GM06990 (cell line): ENCODE measurements at regions not wholly inside any gene's neighbourhood (a gene's known extent, or its start where the extent isn't known, plus 50 kb on each side); places are given as distances from the start of the nearest gene placed in this dataset.

ENCODE experiments used
- DNase-seq: peaks from one replicate; pipeline ENCODE4 v3.0.0-alpha.2; 2011; ENCODE audit not compliant: insufficient read length; ENCODE audit errors: extremely low read depth
- H3K27me3 ChIP-seq: replicated peaks from 2 replicates; pipeline ENCODE4 v1.6.0; 2011; ENCODE audit warnings: low read length; ENCODE audit not compliant: control insufficient read depth, insufficient read depth
- H3K36me3 ChIP-seq: 2 replicates; pipeline ENCODE4 v1.5.1; 2011; ENCODE audit warnings: low read length; ENCODE audit not compliant: control insufficient read depth, insufficient read depth
- H3K4me3 ChIP-seq: replicated peaks from 2 replicates; pipeline ENCODE4 v1.5.1; 2011; ENCODE audit warnings: low read depth, mild to moderate bottlenecking, control low read depth, low read length
- TF ChIP-seq, protein P1 (sequence below): IDR thresholded peaks from 2 replicates; pipeline ENCODE4 v1.5.1; 2011; ENCODE audit warnings: low read length, control low read depth, mild to moderate bottlenecking, inconsistent platforms; ENCODE audit not compliant: insufficient read depth, poor library complexity, severe bottlenecking

DNA sequence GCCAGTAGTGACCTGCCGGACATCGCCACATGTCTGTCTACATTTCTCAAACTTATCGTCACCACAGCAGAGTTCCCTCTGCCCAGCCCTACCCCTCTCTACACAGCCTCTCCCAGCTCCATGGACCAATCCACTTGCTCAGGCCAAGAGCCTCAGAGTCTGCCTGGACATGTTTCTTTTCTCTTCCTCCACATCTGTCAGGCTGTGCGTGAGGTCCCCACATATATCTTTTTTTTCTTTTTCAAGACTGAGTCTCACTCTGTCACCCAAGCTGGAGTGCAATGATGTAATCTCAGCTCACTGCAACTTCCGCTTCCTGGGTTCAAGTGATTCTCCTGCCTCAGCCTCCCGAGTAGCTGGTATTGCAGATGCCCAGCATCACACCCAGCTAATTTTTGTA, 62.7 kb upstream of the GGTA1 start:
- no peaks in the 10 kb centered on the region for H3K36me3 ChIP-seq
- peaks cover 1% of the 10 kb centered on the region; the same call in 1 of the 2 replicates for H3K27me3 ChIP-seq
- no peak for DNase-seq
- TF ChIP-seq, protein P1, sequence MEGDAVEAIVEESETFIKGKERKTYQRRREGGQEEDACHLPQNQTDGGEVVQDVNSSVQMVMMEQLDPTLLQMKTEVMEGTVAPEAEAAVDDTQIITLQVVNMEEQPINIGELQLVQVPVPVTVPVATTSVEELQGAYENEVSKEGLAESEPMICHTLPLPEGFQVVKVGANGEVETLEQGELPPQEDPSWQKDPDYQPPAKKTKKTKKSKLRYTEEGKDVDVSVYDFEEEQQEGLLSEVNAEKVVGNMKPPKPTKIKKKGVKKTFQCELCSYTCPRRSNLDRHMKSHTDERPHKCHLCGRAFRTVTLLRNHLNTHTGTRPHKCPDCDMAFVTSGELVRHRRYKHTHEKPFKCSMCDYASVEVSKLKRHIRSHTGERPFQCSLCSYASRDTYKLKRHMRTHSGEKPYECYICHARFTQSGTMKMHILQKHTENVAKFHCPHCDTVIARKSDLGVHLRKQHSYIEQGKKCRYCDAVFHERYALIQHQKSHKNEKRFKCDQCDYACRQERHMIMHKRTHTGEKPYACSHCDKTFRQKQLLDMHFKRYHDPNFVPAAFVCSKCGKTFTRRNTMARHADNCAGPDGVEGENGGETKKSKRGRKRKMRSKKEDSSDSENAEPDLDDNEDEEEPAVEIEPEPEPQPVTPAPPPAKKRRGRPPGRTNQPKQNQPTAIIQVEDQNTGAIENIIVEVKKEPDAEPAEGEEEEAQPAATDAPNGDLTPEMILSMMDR = no peak
- no peak overlapping the region for H3K4me3 ChIP-seq

GRCh38 chr9:121563425-121563824, 63.8 kb upstream of the GGTA1 start:
- peaks cover 1% of the 10 kb centered on the region; the same call in 1 of the 2 replicates for H3K27me3 ChIP-seq
- TF ChIP-seq, protein P1 = no peak

GRCh38 chr9:121563881-121564460, 64.3 kb upstream of the GGTA1 start:
- Histone ChIP-seq H3K36me3 (no peaks in the 10 kb centered on the region), H3K27me3 (peaks cover 1% of the 10 kb centered on the region; the same call in 1 of the 2 replicates), H3K4me3 (no peak overlapping the region)
- TF ChIP-seq, protein P1 = no peak
- DNase-seq = no peak

More at GRCh38 chr9:121563425-121563824, 63.8 kb upstream of the GGTA1 start:
- H3K4me3 ChIP-seq = no peak overlapping the region
- no peaks in the 10 kb centered on the region for H3K36me3 ChIP-seq
- DNase-seq = no peak

DNA sequence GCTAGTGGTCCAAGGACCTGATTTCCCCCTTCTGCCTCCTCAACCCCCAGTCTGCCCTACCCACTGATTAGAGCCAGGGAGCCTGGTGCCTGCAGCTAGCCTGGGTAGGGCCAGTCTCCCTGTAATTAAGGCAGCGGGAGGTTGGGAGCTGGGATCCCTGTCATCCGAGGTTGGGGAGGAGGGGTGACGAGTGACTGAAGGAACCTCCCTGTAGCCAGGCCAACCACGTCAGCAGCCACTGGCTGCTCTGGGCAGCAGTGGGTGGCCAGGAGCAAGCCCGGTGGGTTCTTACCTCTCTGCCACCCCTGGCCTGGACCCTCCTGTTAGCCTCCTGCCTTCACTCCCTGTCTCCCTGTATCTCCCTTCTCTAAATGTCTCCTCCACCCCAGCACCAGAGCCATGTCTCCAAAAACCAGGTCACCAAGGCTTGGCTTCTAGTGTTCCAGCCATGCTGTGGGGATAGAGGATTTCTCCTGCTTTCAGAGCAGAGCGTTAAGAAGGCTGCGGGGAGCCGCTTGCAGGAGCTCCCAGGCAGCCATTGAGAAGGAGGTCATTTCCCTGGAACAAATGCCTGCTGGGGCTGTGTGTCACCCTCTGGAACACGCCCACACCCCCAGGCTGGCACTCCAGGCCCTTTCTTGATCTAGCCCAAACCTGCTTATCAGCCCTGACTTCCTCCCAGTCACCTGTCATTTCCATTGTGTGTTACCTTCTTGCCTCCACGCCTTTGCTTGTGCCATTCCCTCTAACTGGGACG, 65.0 kb upstream of the GGTA1 start:
- Histone ChIP-seq H3K36me3 (no peaks in the 10 kb centered on the region), H3K27me3 (peaks cover 1% of the 10 kb centered on the region; the same call in 1 of the 2 replicates), H3K4me3 (no peak overlapping the region)
- DNase-seq = no peak
- TF ChIP-seq, protein P1 = no peak

- DNase-seq = no peak
- Histone ChIP-seq H3K27me3 (peaks cover 1% of the 10 kb centered on the region; the same call in 1 of the 2 replicates), H3K4me3 (no peak overlapping the region), H3K36me3 (no peaks in the 10 kb centered on the region)
- TF ChIP-seq, protein P1 = no peak
These were observed 67.1 kb upstream of the GGTA1 start for GRCh38 chr9:121566481-121567465.
